ENCODE measurements at regions not wholly inside any gene's neighbourhood (a gene's known extent, or its start where the extent isn't known, plus 50 kb on each side); places are given as distances from the start of the nearest gene placed in this dataset.

- DNase-seq, result no peak
Observed at GRCh38 chr12:73362666-73363065, 1090.5 kb downstream of the TRHDE start.

- no peak for DNase-seq
Observed at GRCh38 chr12:73372856-73373255, 1100.7 kb downstream of the TRHDE start.

GRCh38 chr12:73374360-73374759, 1102.2 kb downstream of the TRHDE start:
- no peak for DNase-seq

- DNase-seq, result no peak
Observed at GRCh38 chr12:73383584-73384222, 1111.5 kb downstream of the TRHDE start.

GRCh38 chr12:73384592-73384991, 1112.4 kb downstream of the TRHDE start:
- no peak for DNase-seq

- DNase-seq, result no peak
Observed at GRCh38 chr12:73390261-73390660, 1118.1 kb downstream of the TRHDE start.

GRCh38 chr12:73413051-73413450, 1124.6 kb upstream of the ATXN7L3B start:
- DNase-seq, result no peak

- no peak for DNase-seq
Observed at GRCh38 chr12:73413974-73414373, 1123.7 kb upstream of the ATXN7L3B start.

GRCh38 chr12:73414926-73415325, 1122.7 kb upstream of the ATXN7L3B start:
- DNase-seq, result no peak

- DNase-seq, result no peak
Observed at GRCh38 chr12:73418541-73418940, 1119.1 kb upstream of the ATXN7L3B start.

- DNase-seq, result no peak
Observed at GRCh38 chr12:73421832-73422231, 1115.8 kb upstream of the ATXN7L3B start.

- DNase-seq, result no peak
Observed at GRCh38 chr12:73424484-73424883, 1113.2 kb upstream of the ATXN7L3B start.

- DNase-seq, result no peak
Observed at GRCh38 chr12:73445658-73446324, 1091.8 kb upstream of the ATXN7L3B start.

- DNase-seq, result no peak
Observed at GRCh38 chr12:73452672-73453469, 1084.8 kb upstream of the ATXN7L3B start.

GRCh38 chr12:73460212-73460611, 1077.4 kb upstream of the ATXN7L3B start:
- DNase-seq, result no peak

- DNase-seq, result no peak
Observed at GRCh38 chr12:73465106-73465505, 1072.5 kb upstream of the ATXN7L3B start.

- DNase-seq, result no peak
Observed at GRCh38 chr12:73486256-73486655, 1051.4 kb upstream of the ATXN7L3B start.

- no peak for DNase-seq
Observed at GRCh38 chr12:73506611-73507010, 1031.0 kb upstream of the ATXN7L3B start.

- DNase-seq, result no peak
Observed at GRCh38 chr12:73514672-73515071, 1023.0 kb upstream of the ATXN7L3B start.

- DNase-seq, result no peak
Observed at GRCh38 chr12:73517859-73518258, 1019.8 kb upstream of the ATXN7L3B start.

GRCh38 chr12:73529231-73529630, 1008.4 kb upstream of the ATXN7L3B start:
- no peak for DNase-seq

GRCh38 chr12:73529954-73530353, 1007.7 kb upstream of the ATXN7L3B start:
- no peak for DNase-seq

- no peak for DNase-seq
Observed at GRCh38 chr12:73531752-73532151, 1005.9 kb upstream of the ATXN7L3B start.

- DNase-seq, result no peak
Observed at GRCh38 chr12:73547421-73547820, 990.2 kb upstream of the ATXN7L3B start.

Measured in NCI-H748 treated with DMSO at 0.1 percent for 48 hours (cell line).